ENCODE measurements at regions not wholly inside any gene's neighbourhood (a gene's known extent, or its start where the extent isn't known, plus 50 kb on each side); places are given as distances from the start of the nearest gene placed in this dataset.

DNA sequence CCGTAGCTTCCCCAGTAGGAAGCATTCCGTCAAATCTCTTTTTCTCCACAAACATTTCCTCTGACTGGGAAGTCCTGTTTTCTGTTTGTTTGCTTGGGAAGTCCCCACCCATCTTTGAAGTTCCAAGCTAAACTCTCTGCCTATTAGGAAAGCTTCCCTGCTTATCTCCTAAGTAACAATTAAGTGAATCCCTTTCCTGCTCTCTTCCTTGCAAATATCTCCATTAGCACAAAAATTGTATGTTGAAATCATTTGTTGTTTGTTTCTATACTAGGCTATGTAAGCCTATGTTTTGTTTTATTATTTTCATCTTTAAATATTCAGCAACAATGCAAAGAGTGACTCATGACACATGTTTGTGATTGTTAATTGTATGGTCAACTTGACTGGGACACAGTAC, 812.6 kb upstream of the LRATD1 start:
- TF ChIP-seq CTCF (IDR thresholded peaks at IDR 0.05 in 2 of 3, conservative IDR thresholded peaks at IDR 0.05 in 1 of 3; ENCODE audit: insufficient read depth in 2 of 3, low read depth in 1 of 3, low read length in 3 of 3) (no peak), CBX3 (IDR thresholded peaks at IDR 0.05; ENCODE audit: borderline replicate concordance in 1 of 2, low read length in 2 of 2) (no peak), MAX (CRISPR knock-in tag; IDR thresholded peaks at IDR 0.05) (no peak), EP300 (IDR thresholded peaks at IDR 0.05; ENCODE audit: low read length) (no peak), ATF1 (CRISPR knock-in tag; IDR thresholded peaks at IDR 0.05) (no peak), ATF1 (tag; IDR thresholded peaks at IDR 0.05) (no peak), SREBF1 (IDR thresholded peaks at IDR 0.05; ENCODE audit: borderline replicate concordance, low read depth, low read length) (no peak), L3MBTL2 (IDR thresholded peaks at IDR 0.05) (no peak), NRF1 (conservative IDR thresholded peaks at IDR 0.05 in 1 of 2, IDR thresholded peaks at IDR 0.05 in 1 of 2) (no peak), RBM25 (IDR thresholded peaks at IDR 0.05; ENCODE audit: low read depth, low read length, severe bottlenecking) (no peak), ETV5 (CRISPR knock-in tag; IDR thresholded peaks at IDR 0.05; ENCODE audit: low read depth) (no peak), ZNF3 (CRISPR knock-in tag; IDR thresholded peaks at IDR 0.05) (no peak)
- TF ChIP-seq, protein P1, sequence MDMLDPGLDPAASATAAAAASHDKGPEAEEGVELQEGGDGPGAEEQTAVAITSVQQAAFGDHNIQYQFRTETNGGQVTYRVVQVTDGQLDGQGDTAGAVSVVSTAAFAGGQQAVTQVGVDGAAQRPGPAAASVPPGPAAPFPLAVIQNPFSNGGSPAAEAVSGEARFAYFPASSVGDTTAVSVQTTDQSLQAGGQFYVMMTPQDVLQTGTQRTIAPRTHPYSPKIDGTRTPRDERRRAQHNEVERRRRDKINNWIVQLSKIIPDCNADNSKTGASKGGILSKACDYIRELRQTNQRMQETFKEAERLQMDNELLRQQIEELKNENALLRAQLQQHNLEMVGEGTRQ (CRISPR knock-in tag; IDR thresholded peaks at IDR 0.05) = no peak
